PC-9 (cell line): ENCODE measurements at regions not wholly inside any gene's neighbourhood (a gene's known extent, or its start where the extent isn't known, plus 50 kb on each side); places are given as distances from the start of the nearest gene placed in this dataset.

Experiments
- BruUV-seq: library from RNA; stranded (reverse); fragments of 400-500 nt; replicated peaks from 2 replicates; lab custom pipeline; 2021; lab: Mats Ljungman, UMichigan
- CTCF ChIA-PET: fragments of 300-600 bp; sonication (Branson Sonifier 250); formaldehyde crosslinking; loops from one replicate; lab custom pipeline; 2022; ENCODE audit warnings: antibody characterized with exemption; lab: Charles Lee
- POLR2A ChIA-PET: fragments of 300-600 bp; sonication (Branson Sonifier 250); formaldehyde crosslinking; loops from one replicate; lab custom pipeline; 2022; ENCODE audit warnings: antibody characterized with exemption; ENCODE audit not compliant: unreplicated experiment; lab: Charles Lee
- DNase-seq, 2 experiments: peaks; one replicate each; pipeline versions ENCODE4 v3.0.0 to v3.0.0-alpha.2; 2015 to 2022; ENCODE audit warnings: mixed read lengths in 1 of 2
- H2AFZ ChIP-seq: fragments of 200-600 bp; sonication (generic); 2 replicates; pipeline ENCODE4 v1.8.1; 2017; ENCODE audit warnings: antibody characterized with exemption
- H3F3A ChIP-seq: fragments of 200-600 bp; sonication (generic); 2 replicates; pipeline ENCODE4 v1.8.1; 2017; ENCODE audit warnings: antibody characterized with exemption, mild to moderate bottlenecking, low read depth; ENCODE audit not compliant: insufficient read depth
- H3K27ac ChIP-seq: fragments of 200-600 bp; sonication (generic); 2 replicates; pipeline ENCODE4 v1.6.1; 2016; ENCODE audit warnings: mixed run types
- H3K27me3 ChIP-seq: fragments of 200-600 bp; sonication (generic); 2 replicates; pipeline ENCODE4 v1.6.1; 2016; ENCODE audit warnings: low read depth, mixed run types; ENCODE audit not compliant: insufficient read depth
- H3K36me3 ChIP-seq: fragments of 200-600 bp; sonication (generic); 2 replicates; pipeline ENCODE4 v1.6.1; 2016; ENCODE audit warnings: low read depth, mixed run types
- H3K4me1 ChIP-seq: fragments of 200-600 bp; sonication (generic); replicated peaks from 2 replicates; pipeline ENCODE4 v1.6.1; 2016; ENCODE audit warnings: mixed run types; ENCODE audit not compliant: insufficient read depth
- H3K4me2 ChIP-seq: fragments of 200-600 bp; sonication (generic); 2 replicates; pipeline ENCODE4 v1.6.1; 2017; ENCODE audit warnings: mixed run types
- H3K4me3 ChIP-seq: fragments of 200-600 bp; sonication (generic); 2 replicates; pipeline ENCODE4 v1.6.1; 2016; ENCODE audit warnings: mixed run types
- H3K79me2 ChIP-seq: fragments of 200-600 bp; sonication (generic); 2 replicates; pipeline ENCODE4 v1.6.1; 2017; ENCODE audit warnings: low read depth, mixed run types
- H3K9me2 ChIP-seq: fragments of 200-600 bp; sonication (generic); 2 replicates; pipeline ENCODE4 v1.8.1; 2017; ENCODE audit warnings: mild to moderate bottlenecking; ENCODE audit not compliant: insufficient read depth
- H3K9me3 ChIP-seq: fragments of 200-600 bp; sonication (generic); 2 replicates; pipeline ENCODE4 v1.8.1; 2016; ENCODE audit warnings: low read depth; ENCODE audit not compliant: insufficient read depth
- H4K20me1 ChIP-seq: fragments of 200-600 bp; sonication (generic); 2 replicates; pipeline ENCODE4 v1.8.1; 2017; ENCODE audit not compliant: insufficient read depth
- EZH2 ChIP-seq: fragments of 200-600 bp; sonication (generic); IDR thresholded peaks from 2 replicates; pipeline ENCODE4 v1.8.0; 2017; ENCODE audit warnings: antibody characterized with exemption, low read depth
- intact Hi-C: fragments of 100-400 bp; cut with micrococcal nuclease; formaldehyde crosslinking; loops from one replicate; pipeline ENCODE4 v1.10.0; 2022; ENCODE audit not compliant: unreplicated experiment
- TF ChIP-seq, protein P1 (sequence below): fragments of 200-600 bp; sonication (generic); conservative IDR thresholded peaks from 2 replicates; pipeline ENCODE4 v1.6.1; 2017; ENCODE audit warnings: mixed run types, antibody characterized with exemption, mild to moderate bottlenecking, moderate library complexity

DNA sequence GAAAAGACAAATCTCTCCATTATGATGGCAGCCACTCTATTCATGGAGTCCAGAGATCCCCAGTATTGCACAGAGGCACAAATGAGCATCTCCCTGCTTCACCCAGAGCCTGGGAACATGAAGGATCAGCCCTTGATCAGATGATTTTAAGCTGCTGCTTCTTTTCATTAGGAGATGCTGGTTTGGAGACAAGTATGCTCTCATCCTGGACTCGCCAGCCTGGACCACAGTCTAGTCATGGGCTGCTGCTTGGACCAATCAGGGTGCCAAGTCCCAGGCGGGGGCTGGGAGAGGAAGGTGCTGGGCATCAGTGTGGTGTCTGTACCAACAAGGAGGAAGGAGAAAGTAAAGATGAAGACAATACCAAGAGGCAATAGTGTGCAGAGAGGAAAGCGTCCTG lies 195.7 kb upstream of the FOXQ1 start:
- Histone ChIP-seq H3K9me3 (no peaks in the 10 kb centered on the region), H3K4me1 (no peaks in the 10 kb centered on the region), H4K20me1 (no peaks in the 10 kb centered on the region), H3K4me2 (no peak overlapping the region), H3K79me2 (no peaks in the 10 kb centered on the region), H3F3A (no peaks in the 10 kb centered on the region), H3K36me3 (no peaks in the 10 kb centered on the region), H3K27me3 (no peaks in the 10 kb centered on the region), H3K9me2 (no peaks in the 10 kb centered on the region), H3K4me3 (no peak overlapping the region), H3K27ac (no peak overlapping the region), H2AFZ (no peak overlapping the region)
- CTCF ChIA-PET: no interaction called here
- intact Hi-C loops: no loop called here
- no peak for DNase-seq
- no peak for TF ChIP-seq EZH2
- TF ChIP-seq, protein P1, sequence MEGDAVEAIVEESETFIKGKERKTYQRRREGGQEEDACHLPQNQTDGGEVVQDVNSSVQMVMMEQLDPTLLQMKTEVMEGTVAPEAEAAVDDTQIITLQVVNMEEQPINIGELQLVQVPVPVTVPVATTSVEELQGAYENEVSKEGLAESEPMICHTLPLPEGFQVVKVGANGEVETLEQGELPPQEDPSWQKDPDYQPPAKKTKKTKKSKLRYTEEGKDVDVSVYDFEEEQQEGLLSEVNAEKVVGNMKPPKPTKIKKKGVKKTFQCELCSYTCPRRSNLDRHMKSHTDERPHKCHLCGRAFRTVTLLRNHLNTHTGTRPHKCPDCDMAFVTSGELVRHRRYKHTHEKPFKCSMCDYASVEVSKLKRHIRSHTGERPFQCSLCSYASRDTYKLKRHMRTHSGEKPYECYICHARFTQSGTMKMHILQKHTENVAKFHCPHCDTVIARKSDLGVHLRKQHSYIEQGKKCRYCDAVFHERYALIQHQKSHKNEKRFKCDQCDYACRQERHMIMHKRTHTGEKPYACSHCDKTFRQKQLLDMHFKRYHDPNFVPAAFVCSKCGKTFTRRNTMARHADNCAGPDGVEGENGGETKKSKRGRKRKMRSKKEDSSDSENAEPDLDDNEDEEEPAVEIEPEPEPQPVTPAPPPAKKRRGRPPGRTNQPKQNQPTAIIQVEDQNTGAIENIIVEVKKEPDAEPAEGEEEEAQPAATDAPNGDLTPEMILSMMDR: no peak
- BruUV-seq: no TSS peak
- POLR2A ChIA-PET: no interaction called here

DNA sequence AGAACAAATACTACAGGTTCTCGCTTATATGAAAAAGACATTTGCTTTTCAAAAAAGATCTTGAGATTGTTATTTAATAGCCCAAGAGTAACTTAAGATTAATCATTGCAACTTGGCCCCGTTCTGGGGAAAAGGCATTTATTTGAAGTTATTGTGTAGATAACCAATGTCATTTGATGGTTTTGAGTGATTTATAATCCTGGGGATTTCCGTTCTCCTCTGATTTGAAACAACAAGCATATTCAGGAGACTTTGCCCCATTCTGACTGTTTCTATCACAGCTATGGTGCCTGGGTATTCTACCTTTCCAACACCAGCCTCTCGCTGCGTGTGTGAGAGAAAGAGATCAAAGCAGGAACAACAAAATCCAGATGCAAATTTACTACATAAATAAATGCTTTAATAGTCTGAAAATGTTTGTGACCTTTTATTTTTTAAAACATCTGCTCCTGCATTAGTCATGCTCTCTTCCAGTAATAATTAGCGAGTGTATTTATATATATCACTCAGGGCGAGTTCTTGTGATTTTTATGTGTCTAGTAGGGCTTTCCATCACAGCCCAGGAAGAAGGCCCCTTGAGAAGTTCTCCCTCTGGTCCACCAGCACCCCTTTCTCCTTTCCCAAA lies 197.9 kb upstream of the FOXQ1 start:
- no peaks in the 10 kb centered on the region for H3K9me3 ChIP-seq
- no TSS peak for BruUV-seq
- no peak overlapping the region for H3K4me2 ChIP-seq
- H3K79me2 ChIP-seq: no peaks in the 10 kb centered on the region
- CTCF ChIA-PET: no interaction called here
- no peaks in the 10 kb centered on the region for H3K27me3 ChIP-seq
- no peak for DNase-seq
- H3K4me1 ChIP-seq: no peaks in the 10 kb centered on the region
- no peak overlapping the region for H3K4me3 ChIP-seq
- no peaks in the 10 kb centered on the region for H3K9me2 ChIP-seq
- H3K27ac ChIP-seq: no peak overlapping the region
- intact Hi-C loops: no loop called here
- H2AFZ ChIP-seq: no peak overlapping the region
- H3F3A ChIP-seq: no peaks in the 10 kb centered on the region
- H4K20me1 ChIP-seq: no peaks in the 10 kb centered on the region
- no peaks in the 10 kb centered on the region for H3K36me3 ChIP-seq
- POLR2A ChIA-PET: no interaction called here
- TF ChIP-seq, protein P1: no peak
- no peak for TF ChIP-seq EZH2

DNA sequence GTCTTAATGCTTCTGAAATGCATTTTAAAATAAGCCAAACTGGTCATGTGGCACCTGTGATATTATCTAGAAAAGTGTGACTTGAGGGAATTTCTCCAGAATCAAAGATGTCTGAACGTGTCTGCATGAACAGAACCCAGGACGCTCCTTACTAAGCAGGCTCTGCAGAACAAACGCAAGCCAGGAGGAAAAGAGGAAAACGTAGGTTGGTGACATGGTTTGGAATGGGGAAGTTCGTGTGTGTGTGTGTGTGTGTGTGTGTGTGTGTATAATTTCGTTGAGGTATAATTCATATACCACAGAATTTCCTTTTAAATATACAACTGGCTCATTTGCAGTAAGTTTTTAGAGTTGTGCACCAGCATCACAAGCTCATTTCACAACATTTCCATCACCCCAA lies 200.5 kb upstream of the FOXQ1 start:
- Histone ChIP-seq H3K4me1 (no peaks in the 10 kb centered on the region), H3K4me2 (no peak overlapping the region), H3K79me2 (no peaks in the 10 kb centered on the region), H3K36me3 (no peaks in the 10 kb centered on the region), H3F3A (no peaks in the 10 kb centered on the region), H3K27ac (no peak overlapping the region), H4K20me1 (no peaks in the 10 kb centered on the region), H3K4me3 (no peak overlapping the region), H3K9me3 (no peaks in the 10 kb centered on the region), H2AFZ (no peak overlapping the region), H3K9me2 (no peaks in the 10 kb centered on the region), H3K27me3 (no peaks in the 10 kb centered on the region)
- ChIA-PET CTCF (interaction anchor here (0.9 kb wide), 1 partner anchor 225 kb away, joined by 3 read pairs; no protein-coding TSS in a partner anchor), POLR2A (interaction anchor here (0.7 kb wide), 2 partner anchors 202 to 205 kb away, joined by 4 read pairs; no protein-coding TSS in a partner anchor)
- intact Hi-C loops: loop anchor here (1.0 to 2.0 kb wide), 2 partner anchors 201 to 224 kb away; partner anchors contain the start of gene FOXQ1
- no peak for DNase-seq
- TF ChIP-seq, protein P1: no peak
- TF ChIP-seq EZH2: no peak
- BruUV-seq: no TSS peak
